Left colon (tissue), 2 donors: ENCODE measurements at regions not wholly inside any gene's neighbourhood (a gene's known extent, or its start where the extent isn't known, plus 50 kb on each side); places are given as distances from the start of the nearest gene placed in this dataset.

Source experiments
- ATAC-seq: fragments of 200-7000 bp; cut with Tn5 transposase; one replicate; pipeline ENCODE4 v1.9.1; 2020; ENCODE audit warnings: mild to moderate bottlenecking, moderate library complexity
- DNase-seq, 2 donors: peaks; one replicate each; pipeline ENCODE4 v3.0.0-alpha.2; 2020
- intact Hi-C, 2 donors: fragments of 100-400 bp; cut with DNase I in 1 of 2; cut with micrococcal nuclease in 1 of 2; formaldehyde crosslinking; loops; one replicate each; pipeline versions ENCODE4 v1.11.2 to v1.14.0; 2022; cut with DNase I, micrococcal nuclease
- donor health status: DM: no; HTN: no; CAD: no.
- donor health status: DM: yes; HTN: yes; CAD: no.

- intact Hi-C loops = no loop called here
- peak; percentile 63 to 66 for DNase-seq
- ATAC-seq = peak; percentile 70
These were observed 345.4 kb upstream of the GATB start for GRCh38 chr4:152106113-152106763.

- DNase-seq (no peak), ATAC-seq (no peak)
- intact Hi-C loops = no loop called here
These were observed 344.1 kb upstream of the GATB start for GRCh38 chr4:152104901-152105357.

DNA sequence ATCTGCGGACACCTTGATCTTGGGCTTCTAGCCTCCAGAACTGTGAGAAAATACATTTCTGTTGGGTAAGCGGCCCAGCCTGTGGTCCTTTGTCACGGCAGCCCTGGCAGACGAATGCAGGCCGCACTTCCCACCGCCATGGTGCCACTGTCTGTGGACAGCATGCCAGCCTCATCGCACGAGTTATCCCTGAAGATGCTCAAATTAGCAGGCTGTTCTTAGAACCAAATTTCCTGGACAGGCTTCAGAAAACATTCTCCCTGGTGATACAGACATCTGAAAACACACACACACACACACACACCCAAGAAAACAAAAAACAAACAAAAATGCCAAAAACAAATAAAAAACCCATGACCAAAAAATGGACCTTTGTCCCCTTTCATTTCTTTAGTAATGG, 343.5 kb upstream of the GATB start:
- intact Hi-C loops = no loop called here
- no peak for DNase-seq
- ATAC-seq = no peak

DNA sequence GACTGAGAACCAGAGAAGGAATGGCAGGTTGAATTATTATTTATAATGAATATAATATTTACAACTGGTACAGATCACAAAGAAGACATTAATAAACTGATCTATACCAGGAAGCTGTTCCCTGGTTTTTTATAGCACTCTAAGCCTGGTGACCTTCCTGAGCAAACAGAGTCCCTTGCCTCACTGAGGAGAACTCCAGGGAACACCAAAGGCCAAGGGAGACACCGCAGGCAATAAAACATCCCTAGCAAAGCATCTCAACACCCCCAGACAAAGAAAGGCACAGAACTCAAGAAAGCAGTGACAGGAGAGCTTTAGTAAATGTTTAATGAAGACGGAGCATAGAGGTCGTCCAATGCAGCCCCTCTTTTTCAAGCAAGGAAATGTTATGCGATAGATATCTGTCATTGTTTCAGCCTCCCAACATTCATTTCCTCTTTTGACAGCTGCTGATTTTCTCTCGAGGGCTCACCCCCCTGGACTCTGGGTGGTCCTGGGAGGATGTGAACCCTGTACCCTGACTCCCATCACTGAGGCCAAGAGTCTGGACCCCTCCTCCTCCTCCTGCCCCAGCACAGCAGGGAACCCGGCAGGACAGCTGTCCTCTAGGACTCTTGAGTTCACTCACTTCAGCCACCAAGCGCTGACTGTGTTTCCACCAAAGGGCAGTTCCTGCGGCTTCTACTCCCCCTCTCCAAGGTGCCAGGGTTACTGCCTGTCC, 342.5 kb upstream of the GATB start:
- DNase-seq = no peak
- intact Hi-C loops = no loop called here

DNA sequence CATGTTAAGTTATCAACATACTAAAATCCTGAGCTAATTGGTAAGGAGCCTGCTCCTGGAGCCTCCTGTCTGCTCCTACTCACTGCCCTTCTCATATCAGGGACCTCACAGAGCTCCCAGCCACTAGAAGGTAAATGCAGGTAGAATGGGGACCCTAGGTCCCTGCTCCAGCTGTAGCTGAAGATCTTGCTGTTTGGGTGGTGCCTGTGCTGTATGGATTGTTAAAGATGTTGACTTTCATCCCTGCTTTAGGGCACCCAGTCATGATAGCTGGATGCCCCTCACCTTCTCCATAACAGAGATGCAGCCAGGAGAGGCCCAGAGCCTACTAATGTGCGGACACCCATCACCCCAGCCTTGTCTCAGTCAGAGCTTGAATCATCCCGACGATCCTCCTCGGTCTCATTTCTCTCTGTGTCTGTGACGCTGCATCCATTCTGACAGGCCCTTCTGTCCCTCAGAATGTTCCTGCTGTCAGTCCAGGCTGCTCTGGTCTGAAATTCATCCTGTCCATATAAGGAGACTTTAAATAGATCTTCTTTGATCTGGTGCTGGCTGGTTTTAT, 341.7 kb upstream of the GATB start:
- intact Hi-C loops = no loop called here
- ATAC-seq (no peak), DNase-seq (no peak)

More for the DNA sequence above, 342.5 kb upstream of the GATB start:
- peak; percentile 58 for ATAC-seq

DNA sequence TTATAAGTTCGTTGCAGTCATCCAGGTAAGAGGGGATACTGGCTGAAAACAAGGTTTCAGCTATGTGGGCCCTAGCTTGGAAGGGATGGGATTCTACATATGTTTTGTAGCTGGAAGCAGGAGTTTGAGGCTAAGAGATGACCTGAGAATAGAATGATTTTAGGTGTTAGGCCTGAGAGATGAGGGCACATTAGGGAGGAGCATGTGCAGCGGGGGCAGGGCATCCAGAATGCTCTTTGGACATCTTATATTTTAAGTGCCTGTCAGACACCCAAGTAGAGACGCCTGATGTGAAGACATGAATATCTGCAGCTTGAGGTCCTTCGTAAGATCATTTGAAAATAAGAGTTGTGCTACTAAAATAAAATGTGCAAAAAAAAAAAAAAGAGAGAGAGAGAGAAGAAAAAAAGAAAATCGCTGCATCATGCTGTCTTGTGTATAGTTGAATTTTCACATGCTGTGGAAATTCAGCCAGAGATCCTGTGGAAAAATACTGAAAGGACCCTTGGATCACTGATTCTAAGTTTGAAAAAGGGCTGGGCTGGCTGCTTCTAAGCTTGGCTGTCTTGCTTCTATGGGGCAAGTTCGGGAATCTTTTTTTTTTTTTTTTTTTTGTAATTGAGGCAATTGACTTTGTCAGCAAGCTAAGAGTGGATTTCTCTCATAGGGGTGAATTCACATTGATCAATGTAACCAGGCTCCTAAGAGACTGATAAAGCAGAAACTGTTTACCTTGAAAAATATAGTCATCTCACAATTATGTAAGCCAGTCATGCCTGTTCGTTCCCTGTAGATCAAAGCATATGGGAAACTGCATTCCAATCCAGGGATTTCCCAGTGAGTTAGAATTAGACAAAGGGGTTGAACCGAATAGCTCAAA, 341.0 kb upstream of the GATB start:
- ATAC-seq (no peak), DNase-seq (no peak)
- intact Hi-C loops = no loop called here

GRCh38 chr4:152100379-152101201, 339.8 kb upstream of the GATB start:
- DNase-seq = peak in 1 of 2 donors; percentile 16
- intact Hi-C loops = no loop called here
- peak; percentile 63 for ATAC-seq

DNA sequence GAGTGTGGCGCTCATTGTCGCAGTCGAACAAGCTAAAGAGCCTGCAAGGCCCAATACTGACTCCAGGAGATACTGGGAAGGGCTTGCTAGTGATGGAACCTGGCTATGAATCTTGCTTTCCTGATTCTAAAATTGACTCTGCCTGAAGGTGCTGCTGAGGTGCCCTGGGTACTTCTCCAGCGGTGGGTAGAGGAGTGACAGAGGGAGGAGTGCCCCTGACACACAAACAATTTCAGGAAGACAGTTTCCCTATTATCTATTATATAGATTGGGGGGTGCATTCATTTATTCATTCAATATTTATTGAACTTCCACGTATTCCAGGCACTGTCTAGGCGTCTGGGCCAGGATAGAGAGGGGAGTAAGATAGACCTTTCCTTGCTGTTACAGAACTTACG, 339.2 kb upstream of the GATB start:
- intact Hi-C loops = no loop called here
- DNase-seq (no peak), ATAC-seq (no peak)

- intact Hi-C loops = no loop called here
- DNase-seq (no peak), ATAC-seq (no peak)
These were observed 338.7 kb upstream of the GATB start for GRCh38 chr4:152099555-152099954.

GRCh38 chr4:152099061-152099425, 338.2 kb upstream of the GATB start:
- DNase-seq = no peak
- ATAC-seq = no peak
- intact Hi-C loops = no loop called here

- DNase-seq = no peak
- ATAC-seq = no peak
- intact Hi-C loops = no loop called here
These were observed 337.7 kb upstream of the GATB start for GRCh38 chr4:152098365-152099060.

GRCh38 chr4:152097371-152097770, 336.6 kb upstream of the GATB start:
- ATAC-seq (no peak), DNase-seq (no peak)
- intact Hi-C loops = no loop called here

GRCh38 chr4:152095701-152096070, 334.9 kb upstream of the GATB start:
- no peak for ATAC-seq
- intact Hi-C loops = no loop called here
- DNase-seq = no peak

DNA sequence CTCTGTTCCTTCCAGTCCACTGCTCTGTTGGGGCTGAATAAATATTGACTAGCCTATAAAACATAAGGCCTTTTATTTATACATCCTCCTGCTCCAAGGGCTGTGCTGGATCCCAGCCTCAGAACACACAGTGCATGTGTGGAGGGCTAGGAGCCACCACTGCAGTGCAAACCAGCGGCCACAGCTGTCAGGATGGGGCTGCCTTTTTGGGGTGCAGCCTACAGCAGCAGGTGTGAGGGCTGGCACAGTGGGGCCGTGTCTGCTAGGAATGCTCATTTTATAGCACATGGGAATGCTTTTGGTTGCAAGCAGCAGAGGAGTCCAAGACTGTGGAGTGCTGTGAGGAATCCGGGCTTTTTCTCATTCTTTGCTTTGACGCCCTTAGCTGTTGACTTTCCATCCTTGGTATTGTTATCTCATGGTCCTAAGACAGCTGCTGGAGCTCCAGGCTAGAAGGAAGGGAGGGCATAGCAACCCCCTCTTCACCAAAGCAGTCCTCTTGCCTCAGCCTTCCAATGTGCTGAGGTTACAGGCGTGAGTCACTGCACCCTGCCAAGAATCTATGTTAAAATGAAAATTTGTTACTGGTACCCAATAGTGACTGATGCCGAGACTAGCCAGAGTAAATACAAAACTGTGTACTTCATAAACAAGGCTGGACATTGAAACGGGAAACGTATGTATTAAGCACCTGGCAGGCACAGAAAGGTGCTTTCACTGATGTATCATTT, 334.3 kb upstream of the GATB start:
- intact Hi-C loops = no loop called here
- peak in 1 of 2 donors; percentile 28 for DNase-seq
- peak; percentile 99 for ATAC-seq

- intact Hi-C loops = no loop called here
- DNase-seq = no peak
- no peak for ATAC-seq
These were observed 330.6 kb upstream of the GATB start for GRCh38 chr4:152091405-152091804.

DNA sequence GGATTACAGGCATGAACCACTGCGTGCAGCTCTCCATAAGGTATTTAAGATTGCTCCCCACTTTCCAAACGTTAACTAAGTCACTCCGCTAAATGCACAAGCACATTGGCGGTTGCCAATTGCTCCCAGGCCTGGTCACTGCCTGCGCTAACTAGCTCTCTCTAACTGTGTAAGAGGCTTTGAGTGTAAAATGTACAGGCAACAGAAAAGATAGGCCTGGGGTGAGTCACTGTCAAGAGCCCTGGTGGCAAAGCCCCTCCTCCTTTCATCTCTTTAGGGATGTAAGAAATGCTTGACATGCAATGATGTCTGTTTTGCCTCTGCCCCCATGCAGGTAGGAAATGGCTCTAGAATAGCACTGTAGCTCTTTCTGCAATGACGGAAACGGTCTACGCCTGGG, 329.7 kb upstream of the GATB start:
- intact Hi-C loops = no loop called here
- ATAC-seq (no peak), DNase-seq (no peak)

DNA sequence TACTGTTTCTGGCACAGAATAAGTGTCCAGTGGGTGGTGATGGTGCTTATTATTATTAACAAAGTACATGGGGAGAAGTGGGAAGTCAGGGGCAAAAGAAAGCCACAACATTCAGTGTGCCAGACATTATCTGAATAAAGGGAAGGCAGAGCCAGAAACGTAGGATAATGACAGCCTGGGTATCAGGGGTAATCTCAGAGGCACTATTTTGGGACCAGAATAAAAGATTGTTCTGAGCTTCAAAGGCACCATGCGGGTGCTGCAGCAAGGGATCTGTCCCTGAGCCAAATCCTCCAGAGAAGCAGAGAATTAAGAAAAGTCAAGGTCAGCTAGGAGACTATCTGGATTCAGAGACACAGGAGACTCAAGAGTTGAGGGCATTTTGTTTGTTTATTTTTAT, 328.8 kb upstream of the GATB start:
- intact Hi-C loops = no loop called here

GRCh38 chr4:152087335-152087734, 326.5 kb upstream of the GATB start:
- intact Hi-C loops = no loop called here
- ATAC-seq (peak; percentile 45), DNase-seq (no peak)

More for the DNA sequence above, 328.8 kb upstream of the GATB start:
- DNase-seq = no peak
- ATAC-seq = no peak
